ENCODE measurements at regions not wholly inside any gene's neighbourhood (a gene's known extent, or its start where the extent isn't known, plus 50 kb on each side); places are given as distances from the start of the nearest gene placed in this dataset.

DNA sequence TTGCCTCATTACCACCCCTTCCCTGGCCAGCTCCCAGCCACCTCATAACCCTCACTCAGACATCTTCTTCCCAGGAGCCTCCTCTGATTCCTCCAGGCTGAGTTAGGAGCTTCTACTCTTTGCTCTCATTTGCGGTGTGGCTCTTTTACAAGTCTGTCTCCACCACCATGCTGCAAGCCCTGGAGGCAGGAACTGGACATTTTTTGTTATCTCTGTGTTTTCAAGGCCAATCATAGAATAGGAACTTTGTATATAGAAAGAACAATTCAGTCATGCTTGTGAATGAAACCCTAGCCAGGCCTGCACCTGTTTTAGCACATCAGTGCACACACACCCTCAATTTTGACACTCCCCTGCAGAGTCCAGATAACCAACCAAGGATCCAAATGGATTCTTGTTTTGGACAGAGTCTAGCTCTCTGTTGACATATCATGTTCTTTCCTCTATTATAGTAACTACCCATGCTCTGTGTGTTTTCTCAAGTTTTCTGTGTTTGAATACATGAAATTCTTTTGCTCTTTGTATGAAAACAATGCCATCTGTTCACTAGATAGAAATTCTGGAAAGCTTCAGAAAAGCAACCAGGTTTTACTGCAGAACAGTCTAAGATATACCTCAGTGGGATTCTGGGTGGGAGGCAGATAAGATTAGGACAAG is 60.9 kb upstream of the ZNF648 start:
- H3K27me3 ChIP-seq (ENCODE audit: control insufficient read depth, extremely low read depth, insufficient read depth, low read length), result no peaks in the 10 kb centered on the region
- H3K4me2 ChIP-seq (ENCODE audit: control insufficient read depth, extremely low read depth, insufficient read depth, low read depth, low read length), result no peak overlapping the region
- no peaks in the 10 kb centered on the region for H3K36me3 ChIP-seq (ENCODE audit: control insufficient read depth in 2 of 2, extremely low read depth in 1 of 2, insufficient read depth in 2 of 2, low read length in 2 of 2)
- H3K4me1 ChIP-seq (ENCODE audit: control insufficient read depth, extremely low read depth, insufficient read depth, low read length), result peaks cover 24% of the 10 kb centered on the region
- DNase-seq (ENCODE audit: low read depth, low spot score) (no peak), FAIRE-seq (no peak)
- H3K79me2 ChIP-seq (ENCODE audit: control insufficient read depth, insufficient read depth, low read length), result no peaks in the 10 kb centered on the region
- H3K9me1 ChIP-seq (ENCODE audit: control insufficient read depth, extremely low read depth, insufficient read depth, low read length), result no peaks in the 10 kb centered on the region
- peak overlapping the region; percentile 61 for H2AFZ ChIP-seq (ENCODE audit: control insufficient read depth, low read length)
- H3K9me3 ChIP-seq (ENCODE audit: control insufficient read depth, low read depth, low read length), result no peaks in the 10 kb centered on the region
- TF ChIP-seq, protein P1, sequence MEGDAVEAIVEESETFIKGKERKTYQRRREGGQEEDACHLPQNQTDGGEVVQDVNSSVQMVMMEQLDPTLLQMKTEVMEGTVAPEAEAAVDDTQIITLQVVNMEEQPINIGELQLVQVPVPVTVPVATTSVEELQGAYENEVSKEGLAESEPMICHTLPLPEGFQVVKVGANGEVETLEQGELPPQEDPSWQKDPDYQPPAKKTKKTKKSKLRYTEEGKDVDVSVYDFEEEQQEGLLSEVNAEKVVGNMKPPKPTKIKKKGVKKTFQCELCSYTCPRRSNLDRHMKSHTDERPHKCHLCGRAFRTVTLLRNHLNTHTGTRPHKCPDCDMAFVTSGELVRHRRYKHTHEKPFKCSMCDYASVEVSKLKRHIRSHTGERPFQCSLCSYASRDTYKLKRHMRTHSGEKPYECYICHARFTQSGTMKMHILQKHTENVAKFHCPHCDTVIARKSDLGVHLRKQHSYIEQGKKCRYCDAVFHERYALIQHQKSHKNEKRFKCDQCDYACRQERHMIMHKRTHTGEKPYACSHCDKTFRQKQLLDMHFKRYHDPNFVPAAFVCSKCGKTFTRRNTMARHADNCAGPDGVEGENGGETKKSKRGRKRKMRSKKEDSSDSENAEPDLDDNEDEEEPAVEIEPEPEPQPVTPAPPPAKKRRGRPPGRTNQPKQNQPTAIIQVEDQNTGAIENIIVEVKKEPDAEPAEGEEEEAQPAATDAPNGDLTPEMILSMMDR (optimal IDR thresholded peaks at IDR 0.05 in 1 of 3, IDR thresholded peaks at IDR 0.05 in 1 of 3, conservative IDR thresholded peaks at IDR 0.05 in 1 of 3; ENCODE audit: extremely low read depth in 1 of 3, insufficient read depth in 2 of 3, low read length in 3 of 3), result no peak
- TF ChIP-seq EZH2 (IDR thresholded peaks at IDR 0.05; ENCODE audit: low read length), result no peak
- H3K9ac ChIP-seq (ENCODE audit: control insufficient read depth, extremely low read depth, insufficient read depth, low read length), result no peak overlapping the region
- no peak overlapping the region for H3K4me3 ChIP-seq (ENCODE audit: control insufficient read depth in 2 of 3, extremely low read depth in 1 of 3, insufficient read depth in 2 of 3, low read depth in 1 of 3, low read length in 3 of 3)
- dilution Hi-C loops (cut with MboI; ENCODE audit: extremely low pct_ligation_motif_present, low sequenced_read_pairs), result no loop called here
- no peak overlapping the region for H3K27ac ChIP-seq (ENCODE audit: control insufficient read depth, insufficient read depth, low read length)
- H4K20me1 ChIP-seq (ENCODE audit: control insufficient read depth, extremely low read depth, insufficient read depth, low read length), result no peaks in the 10 kb centered on the region

DNA sequence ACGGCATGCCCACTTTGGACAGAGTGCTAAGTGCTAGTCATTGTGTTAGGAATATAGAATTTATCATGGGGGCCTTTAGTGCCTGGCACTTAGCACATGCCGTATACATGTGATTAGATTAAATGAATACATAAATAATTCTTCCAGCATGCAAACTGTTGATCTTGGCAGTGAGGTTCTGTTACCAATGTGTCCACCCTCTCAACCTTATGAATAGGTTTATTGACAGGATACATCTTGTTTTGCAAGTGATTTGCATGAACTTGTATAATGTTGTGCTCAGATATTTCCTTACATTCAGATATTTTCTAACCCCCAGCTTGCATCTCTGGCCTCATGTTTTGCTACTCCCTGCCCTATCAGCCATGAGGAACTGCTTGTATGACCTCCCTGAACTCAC is 60.3 kb upstream of the ZNF648 start:
- Histone ChIP-seq H3K4me3 (ENCODE audit: control insufficient read depth in 2 of 3, extremely low read depth in 1 of 3, insufficient read depth in 2 of 3, low read depth in 1 of 3, low read length in 3 of 3) (no peak overlapping the region), H3K4me2 (ENCODE audit: control insufficient read depth, extremely low read depth, insufficient read depth, low read depth, low read length) (no peak overlapping the region), H4K20me1 (ENCODE audit: control insufficient read depth, extremely low read depth, insufficient read depth, low read length) (no peaks in the 10 kb centered on the region), H3K9ac (ENCODE audit: control insufficient read depth, extremely low read depth, insufficient read depth, low read length) (no peak overlapping the region), H3K9me1 (ENCODE audit: control insufficient read depth, extremely low read depth, insufficient read depth, low read length) (no peaks in the 10 kb centered on the region), H2AFZ (ENCODE audit: control insufficient read depth, low read length) (peak overlapping the region; percentile 61), H3K27me3 (ENCODE audit: control insufficient read depth, extremely low read depth, insufficient read depth, low read length) (no peaks in the 10 kb centered on the region), H3K4me1 (ENCODE audit: control insufficient read depth, extremely low read depth, insufficient read depth, low read length) (peaks cover 24% of the 10 kb centered on the region), H3K27ac (ENCODE audit: control insufficient read depth, insufficient read depth, low read length) (no peak overlapping the region), H3K79me2 (ENCODE audit: control insufficient read depth, insufficient read depth, low read length) (no peaks in the 10 kb centered on the region), H3K36me3 (ENCODE audit: control insufficient read depth in 2 of 2, extremely low read depth in 1 of 2, insufficient read depth in 2 of 2, low read length in 2 of 2) (no peaks in the 10 kb centered on the region), H3K9me3 (ENCODE audit: control insufficient read depth, low read depth, low read length) (no peaks in the 10 kb centered on the region)
- DNase-seq (ENCODE audit: low read depth, low spot score) (no peak), FAIRE-seq (peak; percentile 48)
- TF ChIP-seq, protein P1 (optimal IDR thresholded peaks at IDR 0.05 in 1 of 3, IDR thresholded peaks at IDR 0.05 in 1 of 3, conservative IDR thresholded peaks at IDR 0.05 in 1 of 3; ENCODE audit: extremely low read depth in 1 of 3, insufficient read depth in 2 of 3, low read length in 3 of 3), result no peak
- TF ChIP-seq EZH2 (IDR thresholded peaks at IDR 0.05; ENCODE audit: low read length), result no peak
- dilution Hi-C loops (cut with MboI; ENCODE audit: extremely low pct_ligation_motif_present, low sequenced_read_pairs), result no loop called here

All from keratinocyte (primary cell).